GM12878 (cell line): ENCODE measurements at regions not wholly inside any gene's neighbourhood (a gene's known extent, or its start where the extent isn't known, plus 50 kb on each side); places are given as distances from the start of the nearest gene placed in this dataset.

Source experiments
- CBFB ChIP-seq: IDR thresholded peaks from 2 replicates; pipeline ENCODE4 v1.6.1; 2016; ENCODE audit warnings: antibody characterized with exemption, low read depth
- CREB1 ChIP-seq: IDR thresholded peaks from 2 replicates; pipeline ENCODE4 v1.6.1; 2012; ENCODE audit warnings: low read depth, mild to moderate bottlenecking, inconsistent platforms
- GABPA ChIP-seq: IDR thresholded peaks from 2 replicates; pipeline ENCODE4 v1.6.1; 2014; ENCODE audit warnings: antibody characterized with exemption, low read depth, mild to moderate bottlenecking, inconsistent platforms
- KDM1A ChIP-seq: fragments of 200-600 bp; sonication (generic); IDR thresholded peaks from 2 replicates; pipeline ENCODE4 v1.6.1; 2016; ENCODE audit warnings: borderline replicate concordance
- NBN ChIP-seq: fragments of 450-650 bp; IDR thresholded peaks from 2 replicates; pipeline ENCODE4 v1.6.1; 2016
- POLR2AphosphoS2 ChIP-seq: IDR thresholded peaks from 2 replicates; pipeline ENCODE4 v1.6.1; 2011; ENCODE audit warnings: low read depth, mild to moderate bottlenecking, low read length, improper control_type of control experiment, moderate library complexity

DNA sequence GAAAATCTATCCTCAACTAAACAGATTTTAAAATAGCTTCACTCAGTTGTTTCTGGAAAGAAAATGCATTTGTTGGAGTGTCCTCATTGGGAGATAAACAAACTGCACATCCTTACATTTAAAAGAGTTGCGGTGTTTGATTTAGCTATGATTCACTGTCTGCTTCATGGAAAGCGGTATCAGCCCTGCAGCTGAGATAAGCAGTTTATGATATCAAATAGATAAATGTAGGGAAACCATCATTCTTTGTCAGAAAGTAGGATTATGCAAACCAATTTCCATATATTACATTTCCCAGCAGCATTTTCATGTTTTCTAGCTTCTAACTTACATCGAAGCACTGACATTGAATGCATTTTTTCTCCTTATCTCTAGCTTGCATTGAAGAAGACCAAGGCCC is 698.9 kb downstream of the DIPK2A start:
- TF ChIP-seq CBFB (no peak), GABPA (no peak), POLR2AphosphoS2 (no peak), NBN (no peak), KDM1A (no peak), CREB1 (no peak)
